ENCODE measurements at regions not wholly inside any gene's neighbourhood (a gene's known extent, or its start where the extent isn't known, plus 50 kb on each side); places are given as distances from the start of the nearest gene placed in this dataset.

- TF ChIP-seq CTCF (IDR thresholded peaks at IDR 0.05) (no peak), ZFX (IDR thresholded peaks at IDR 0.05; ENCODE audit: borderline replicate concordance) (no peak)
These were observed 200.2 kb downstream of the BRD1 start for GRCh38 chr22:49627217-49628181.
